HepG2 (cell line): ENCODE measurements at regions not wholly inside any gene's neighbourhood (a gene's known extent, or its start where the extent isn't known, plus 50 kb on each side); places are given as distances from the start of the nearest gene placed in this dataset.

Experiments used
- ATAC-seq: fragments of 200-7000 bp; cut with Tn5 transposase; 3 replicates; pipeline ENCODE4 v1.9.1; 2020; ENCODE audit warnings: mild to moderate bottlenecking, moderate library complexity
- BruUV-seq: library from RNA; stranded (reverse); fragments of 400-500 nt; replicated peaks from 2 replicates; lab custom pipeline; 2021; lab: Mats Ljungman, UMichigan
- CTCF ChIA-PET: fragments of 300-600 bp; formaldehyde crosslinking; extraction: SDS; loops from one replicate; lab custom pipeline; 2021; ENCODE audit warnings: low total read pairs, inconsistent platforms, low intra/inter-chr PET ratio; lab: Yijun Ruan, JAX
- POLR2A ChIA-PET: fragments of 350-600 bp; sonication (Branson Sonifier 250); formaldehyde crosslinking; loops from one replicate; lab custom pipeline; 2020; ENCODE audit warnings: antibody characterized with exemption, inconsistent platforms; lab: Yijun Ruan, JAX
- DNase-seq: peaks from one replicate; pipeline ENCODE4 v3.0.0-alpha.2; 2015; ENCODE audit warnings: low spot score
- FAIRE-seq: peaks from 3 replicates; lab custom pipeline; 2011; peaks lifted over from hg19 to GRCh38; lab: Jason Lieb, UNC
- H2AFZ ChIP-seq: one replicate; pipeline ENCODE4 v1.6.1; 2011; ENCODE audit warnings: low read length, inconsistent platforms
- H3K27ac ChIP-seq: fragments of 300-600 bp; 3 replicates; pipeline ENCODE4 v1.8.0; 2011; ENCODE audit warnings: mixed run types, mild to moderate bottlenecking, mixed read lengths, low read length, inconsistent platforms; ENCODE audit not compliant: insufficient read depth; ENCODE audit errors: extremely low read length
- H3K27me3 ChIP-seq, 2 experiments: fragments of 200-600 bp in 1 of 2; 2 replicates in 1 of 2; 3 replicates in 1 of 2; pipeline versions ENCODE4 v1.6.0 to v1.8.0; 2011; ENCODE audit warnings: low read length in 2 of 2, mild to moderate bottlenecking in 2 of 2, moderate library complexity in 2 of 2, inconsistent platforms in 1 of 2; ENCODE audit not compliant: insufficient read depth in 2 of 2, control insufficient read depth in 1 of 2
- H3K36me3 ChIP-seq, 2 experiments: fragments of 200-600 bp in 1 of 2; replicated peaks in 1 of 2; 2 replicates in 1 of 2; 3 replicates in 1 of 2; pipeline versions ENCODE4 v1.5.1 to v1.8.0; 2011; ENCODE audit warnings: low read length in 2 of 2, inconsistent platforms in 1 of 2; ENCODE audit not compliant: insufficient read depth in 2 of 2, control insufficient read depth in 1 of 2
- H3K4me1 ChIP-seq: 2 replicates; pipeline ENCODE4 v1.5.1; 2012; ENCODE audit warnings: low read length, inconsistent platforms; ENCODE audit not compliant: insufficient read depth
- H3K4me2 ChIP-seq: 2 replicates; pipeline ENCODE4 v1.6.0; 2011; ENCODE audit warnings: low read depth, low read length, inconsistent platforms
- H3K4me3 ChIP-seq, 3 experiments: fragments of 200-600 bp in 1 of 3; sonication (generic), shearing (Covaris generic) in 1 of 3; replicated peaks in 1 of 3; 2 replicates each; pipeline ENCODE4 v1.5.1; 2011 to 2016; ENCODE audit warnings: low read length in 3 of 3, inconsistent platforms in 2 of 3, low read depth in 2 of 3, mild to moderate bottlenecking in 2 of 3, control low read depth in 1 of 3, mixed read lengths in 1 of 3; ENCODE audit not compliant: insufficient read depth in 1 of 3
- H3K79me2 ChIP-seq: one replicate; pipeline ENCODE4 v1.6.1; 2011; ENCODE audit warnings: low read length, inconsistent platforms; ENCODE audit not compliant: insufficient read depth
- H3K9ac ChIP-seq: 2 replicates; pipeline ENCODE4 v1.6.0; 2011; ENCODE audit warnings: mild to moderate bottlenecking, low read depth, low read length, inconsistent platforms; ENCODE audit not compliant: insufficient read depth
- H3K9me3 ChIP-seq: 2 replicates; pipeline ENCODE4 v1.5.1; 2012; ENCODE audit warnings: mild to moderate bottlenecking, low read length
- H4K20me1 ChIP-seq: 2 replicates; pipeline ENCODE4 v1.6.0; 2011; ENCODE audit warnings: inconsistent platforms, mild to moderate bottlenecking, low read length, moderate library complexity; ENCODE audit not compliant: insufficient read depth
- ATAD3A ChIP-seq: sonication (generic); formaldehyde crosslinking; IDR thresholded peaks from 2 replicates; pipeline ENCODE4 v1.4.0; 2020; ENCODE audit warnings: missing genetic modification reagents
- CHCHD3 ChIP-seq: sonication (generic); formaldehyde crosslinking; IDR thresholded peaks from 2 replicates; pipeline ENCODE4 v1.8.0; 2022; ENCODE audit warnings: mild to moderate bottlenecking, missing genetic modification reagents, moderate library complexity
- CTCF ChIP-seq: sonication (generic); formaldehyde crosslinking; IDR thresholded peaks from 2 replicates; pipeline ENCODE4 v1.5.0; 2020; ENCODE audit warnings: mild to moderate bottlenecking, missing genetic modification reagents, moderate library complexity
- HNF4G ChIP-seq, 2 experiments: sonication (generic) in 1 of 2; formaldehyde crosslinking in 1 of 2; IDR thresholded peaks; 2 replicates each; pipeline versions ENCODE4 v1.4.0 to v1.6.1; 2011 to 2020; ENCODE audit warnings: borderline replicate concordance in 2 of 2, low read depth in 2 of 2, mild to moderate bottlenecking in 2 of 2, low read length in 1 of 2, missing genetic modification reagents in 1 of 2, moderate library complexity in 1 of 2
- HOXA7 ChIP-seq: sonication (generic); formaldehyde crosslinking; IDR thresholded peaks from 2 replicates; pipeline ENCODE4 v1.8.1; 2022; ENCODE audit warnings: mild to moderate bottlenecking, missing genetic modification reagents, moderate library complexity
- MAF1 ChIP-seq: sonication (generic); formaldehyde crosslinking; IDR thresholded peaks from 2 replicates; pipeline ENCODE4 v1.5.0; 2020; ENCODE audit warnings: missing genetic modification reagents, borderline replicate concordance
- MEIS1 ChIP-seq: sonication (generic); formaldehyde crosslinking; IDR thresholded peaks from 2 replicates; pipeline ENCODE4 v1.9.0; 2021; ENCODE audit warnings: mild to moderate bottlenecking, missing genetic modification reagents, moderate library complexity, borderline replicate concordance
- POLR2AphosphoS5 ChIP-seq: IDR thresholded peaks from 2 replicates; pipeline ENCODE4 v1.6.1; 2012; ENCODE audit warnings: low read depth, low read length
- STAG1 ChIP-seq: sonication (generic); formaldehyde crosslinking; IDR thresholded peaks from 2 replicates; pipeline ENCODE4 v1.4.0; 2020; ENCODE audit warnings: missing genetic modification reagents
- YEATS2 ChIP-seq: sonication (generic); formaldehyde crosslinking; IDR thresholded peaks from 2 replicates; pipeline ENCODE4 v1.4.0; 2020; ENCODE audit warnings: missing genetic modification reagents, borderline replicate concordance
- ZFP90 ChIP-seq: sonication (generic); formaldehyde crosslinking; IDR thresholded peaks from 2 replicates; pipeline ENCODE4 v1.8.0; 2022; ENCODE audit warnings: missing genetic modification reagents, mild to moderate bottlenecking, inconsistent platforms, borderline replicate concordance
- ZFYVE20 ChIP-seq: sonication (generic); formaldehyde crosslinking; IDR thresholded peaks from 2 replicates; pipeline ENCODE4 v1.8.0; 2023; ENCODE audit warnings: low read depth, mild to moderate bottlenecking, moderate library complexity, missing genetic modification reagents, borderline replicate concordance
- ZNF180 ChIP-seq: sonication (generic); formaldehyde crosslinking; IDR thresholded peaks from 2 replicates; pipeline ENCODE4 v1.4.0; 2020; ENCODE audit warnings: low read depth, missing genetic modification reagents, borderline replicate concordance
- ZNF335 ChIP-seq: sonication (generic); formaldehyde crosslinking; IDR thresholded peaks from 2 replicates; pipeline ENCODE4 v1.4.0; 2020; ENCODE audit warnings: missing genetic modification reagents
- ZNF616 ChIP-seq: sonication (generic); formaldehyde crosslinking; IDR thresholded peaks from 2 replicates; pipeline ENCODE4 v1.5.0; 2020; ENCODE audit warnings: low read depth, mild to moderate bottlenecking, missing genetic modification reagents
- ZNF83 ChIP-seq: sonication (generic); formaldehyde crosslinking; IDR thresholded peaks from 2 replicates; pipeline ENCODE4 v1.4.0; 2020; ENCODE audit warnings: missing genetic modification reagents, mild to moderate bottlenecking, borderline replicate concordance
- WGBS: methylation state at CpG from one replicate; pipeline ENCODE4 v1.1.6; 2017; ENCODE audit warnings: low lambda C conversion rate; 5-methylcytosine and 5-hydroxymethylcytosine counted together
- in situ Hi-C: cut with HindIII; loops from 2 replicates; pipeline ENCODE4 v1.10.0; 2017; ENCODE audit warnings: low pct_unique_long_range_greater_than_20kb; ENCODE audit not compliant: extremely low pct_ligation_motif_present
- intact Hi-C: fragments of 100-400 bp; cut with micrococcal nuclease; formaldehyde crosslinking; loops from one replicate; pipeline ENCODE4 v1.10.0; 2022; ENCODE audit not compliant: unreplicated experiment

- ChIA-PET CTCF (no interaction called here), POLR2A (no interaction called here)
- DNase-seq: no peak
- in situ Hi-C loops (no loop called here), intact Hi-C loops (loop anchor here (5.0 kb wide), 1 partner anchor 516 kb away; no protein-coding TSS in a partner anchor)
- no peaks in the 10 kb centered on the region for H4K20me1 ChIP-seq
- H3K27me3 ChIP-seq: no peaks in the 10 kb centered on the region
- H3K4me2 ChIP-seq: no peak overlapping the region
- H3K9ac ChIP-seq: no peak overlapping the region
- no peaks in the 10 kb centered on the region for H3K4me1 ChIP-seq
- H3K27ac ChIP-seq: no peak overlapping the region
- no TSS peak for BruUV-seq
- no peak for FAIRE-seq
- H3K4me3 ChIP-seq: no peak overlapping the region
- no peaks in the 10 kb centered on the region for H3K36me3 ChIP-seq
- no peaks in the 10 kb centered on the region for H3K79me2 ChIP-seq
- TF ChIP-seq MAF1 (CRISPR knock-in tag) (no peak), CTCF (CRISPR knock-in tag) (peak; percentile 27), STAG1 (CRISPR knock-in tag) (peak; percentile 51)
- no peak overlapping the region for H2AFZ ChIP-seq
- peak; percentile 64 for ATAC-seq
- no peaks in the 10 kb centered on the region for H3K9me3 ChIP-seq
Measured at GRCh38 chr1:221993444-221993948, 251.6 kb upstream of the DUSP10 start.

- H3K4me1 ChIP-seq: no peaks in the 10 kb centered on the region
- no peak overlapping the region for H3K4me3 ChIP-seq
- H3K36me3 ChIP-seq: no peaks in the 10 kb centered on the region
- intact Hi-C loops (loop anchor here (5.0 kb wide), 1 partner anchor 515 kb away; no protein-coding TSS in a partner anchor), in situ Hi-C loops (no loop called here)
- CTCF ChIA-PET: no interaction called here
- no peaks in the 10 kb centered on the region for H3K27me3 ChIP-seq
- H3K27ac ChIP-seq: no peak overlapping the region
- no peak for FAIRE-seq
- no TSS peak for BruUV-seq
- no peak overlapping the region for H3K9ac ChIP-seq
- ATAC-seq: no peak
- DNase-seq: no peak
- H4K20me1 ChIP-seq: no peaks in the 10 kb centered on the region
- H3K4me2 ChIP-seq: no peak overlapping the region
- POLR2A ChIA-PET: no interaction called here
- no peaks in the 10 kb centered on the region for H3K9me3 ChIP-seq
- WGBS: 72% methylated on average over 2 of the region's 2 CpGs
- no peak overlapping the region for H2AFZ ChIP-seq
- no peaks in the 10 kb centered on the region for H3K79me2 ChIP-seq
- no peak for TF ChIP-seq ZNF83 (CRISPR knock-in tag)
- TF ChIP-seq ATAD3A (CRISPR knock-in tag): no peak
- no peak for TF ChIP-seq ZNF616 (CRISPR knock-in tag)
- TF ChIP-seq ZFYVE20 (CRISPR knock-in tag): no peak
- TF ChIP-seq ZNF180 (CRISPR knock-in tag): no peak
- TF ChIP-seq ZNF335 (CRISPR knock-in tag): no peak
- TF ChIP-seq HOXA7: no peak
- TF ChIP-seq ZFP90: no peak
- no peak for TF ChIP-seq HNF4G (IDR thresholded peaks at IDR 0.05; ENCODE audit: borderline replicate concordance, low read depth, low read length)
- TF ChIP-seq HNF4G (CRISPR knock-in tag; IDR thresholded peaks at IDR 0.05; ENCODE audit: borderline replicate concordance, low read depth): no peak
- TF ChIP-seq YEATS2: no peak
- TF ChIP-seq MEIS1: no peak
- TF ChIP-seq POLR2AphosphoS5: no peak
- no peak for TF ChIP-seq CHCHD3 (CRISPR knock-in tag)
Measured at GRCh38 chr1:221992427-221992826, 250.5 kb upstream of the DUSP10 start.
